Thyroid gland (tissue), 4 donors: ENCODE measurements at regions not wholly inside any gene's neighbourhood (a gene's known extent, or its start where the extent isn't known, plus 50 kb on each side); places are given as distances from the start of the nearest gene placed in this dataset.
"Not testable (repeated sequence)": the region's sequence is repeated elsewhere in the genome, so short reads cannot be mapped to it uniquely, and the experiment has no call there.

ENCODE experiments used
- DNase-seq, 2 donors: peaks; one replicate each; pipeline ENCODE4 v3.0.0-alpha.2; 2019
- H3K27ac ChIP-seq, 3 donors: fragments of 200-600 bp; sonication (generic); 1 replicate in 2 of 3; 2 replicates in 1 of 3; pipeline ENCODE4 v1.5.1; 2016 to 2019; ENCODE audit warnings: mild to moderate bottlenecking in 1 of 3, moderate library complexity in 1 of 3
- H3K27me3 ChIP-seq: fragments of 200-600 bp; sonication (generic); one replicate; pipeline ENCODE4 v1.5.1; 2019
- H3K36me3 ChIP-seq, 2 donors: fragments of 200-600 bp; sonication (generic); one replicate each; pipeline ENCODE4 v1.5.1; 2016 to 2019
- H3K4me1 ChIP-seq, 2 donors: fragments of 200-600 bp; sonication (generic); one replicate each; pipeline ENCODE4 v1.5.1; 2017 to 2019
- H3K4me3 ChIP-seq, 3 donors: fragments of 200-600 bp; sonication (generic); replicated peaks in 1 of 3; 1 replicate in 2 of 3; 2 replicates in 1 of 3; pipeline ENCODE4 v1.5.1; 2016; ENCODE audit warnings: mild to moderate bottlenecking in 1 of 3
- H3K9me3 ChIP-seq: fragments of 200-600 bp; sonication (generic); one replicate; pipeline ENCODE4 v1.5.1; 2017
- CTCF ChIP-seq, 6 experiments: fragments of 200-600 bp in 3 of 6; fragments of 450-650 bp in 3 of 6; sonication (generic) in 3 of 6; IDR thresholded peaks; one replicate each; pipeline ENCODE4 v1.5.1; 2016 to 2019; ENCODE audit warnings: antibody characterized with exemption in 6 of 6, mild to moderate bottlenecking in 2 of 6, inconsistent platforms in 1 of 6, moderate library complexity in 1 of 6
- POLR2A ChIP-seq, 2 donors: fragments of 450-650 bp; IDR thresholded peaks; one replicate each; pipeline ENCODE4 v1.6.1; 2017; ENCODE audit warnings: antibody characterized with exemption in 2 of 2, mild to moderate bottlenecking in 2 of 2, moderate library complexity in 1 of 2
- WGBS, 2 donors: methylation state at CpG; one replicate each; pipeline ENCODE4 v1.1.5; 2017; 5-methylcytosine and 5-hydroxymethylcytosine counted together
- intact Hi-C: fragments of 100-400 bp; cut with DNase I; formaldehyde crosslinking; loops from one replicate; pipeline ENCODE4 v1.15.1; 2023

GRCh38 chr3:79954756-79955155 is 187.0 kb upstream of the ROBO1 start:
- H3K9me3 ChIP-seq = no peaks in the 10 kb centered on the region
- intact Hi-C loops = no loop called here
- 56 to 60% methylated on average over 5 of the region's 5 CpGs for WGBS, 2 donors
- no peaks in the 10 kb centered on the region for H3K36me3 ChIP-seq
- no peak overlapping the region for H3K4me3 ChIP-seq
- H3K4me1 ChIP-seq = no peaks in the 10 kb centered on the region
- no peak overlapping the region for H3K27ac ChIP-seq
- no peaks in the 10 kb centered on the region for H3K27me3 ChIP-seq
- TF ChIP-seq POLR2A (IDR thresholded peaks at IDR 0.05) (no peak), CTCF (IDR thresholded peaks at IDR 0.05) (no peak)
- no peak for DNase-seq

GRCh38 chr3:79953591-79954101 is 185.8 kb upstream of the ROBO1 start:
- WGBS, 2 donors = 78 to 82% methylated on average over 2 of the region's 2 CpGs
- Histone ChIP-seq H3K27me3 (no peaks in the 10 kb centered on the region), H3K4me1 (no peaks in the 10 kb centered on the region), H3K27ac (no peak overlapping the region), H3K9me3 (no peaks in the 10 kb centered on the region), H3K4me3 (no peak overlapping the region), H3K36me3 (no peaks in the 10 kb centered on the region)
- intact Hi-C loops = no loop called here
- no peak for DNase-seq
- TF ChIP-seq POLR2A (IDR thresholded peaks at IDR 0.05) = no peak
- no peak for TF ChIP-seq CTCF (IDR thresholded peaks at IDR 0.05)

GRCh38 chr3:79951426-79951825 is 183.6 kb upstream of the ROBO1 start:
- intact Hi-C loops, H3K9me3 ChIP-seq, H3K4me1 ChIP-seq, H3K4me3 ChIP-seq, H3K36me3 ChIP-seq, DNase-seq, H3K27me3 ChIP-seq, H3K27ac ChIP-seq: not testable (repeated sequence)
- 97% methylated on average over 7 to 22 of the region's 23 CpGs for WGBS, 2 donors

- H3K27ac ChIP-seq = no peak overlapping the region
- no peak for TF ChIP-seq POLR2A (IDR thresholded peaks at IDR 0.05)
- TF ChIP-seq CTCF (IDR thresholded peaks at IDR 0.05) = no peak
- 83 to 90% methylated on average over 2 of the region's 2 CpGs for WGBS, 2 donors
- H3K9me3 ChIP-seq = no peaks in the 10 kb centered on the region
- no peak overlapping the region for H3K4me3 ChIP-seq
- no peak for DNase-seq
- no peaks in the 10 kb centered on the region for H3K4me1 ChIP-seq
- no peaks in the 10 kb centered on the region for H3K27me3 ChIP-seq
- H3K36me3 ChIP-seq = no peaks in the 10 kb centered on the region
- intact Hi-C loops = no loop called here
Observed at GRCh38 chr3:79947957-79948356, 180.2 kb upstream of the ROBO1 start.

GRCh38 chr3:79947469-79947868 is 179.7 kb upstream of the ROBO1 start:
- intact Hi-C loops = no loop called here
- DNase-seq = no peak
- no peaks in the 10 kb centered on the region for H3K36me3 ChIP-seq
- TF ChIP-seq POLR2A (IDR thresholded peaks at IDR 0.05) = no peak
- no peak for TF ChIP-seq CTCF (IDR thresholded peaks at IDR 0.05)
- 93 to 94% methylated on average over 1 of the region's 1 CpG for WGBS, 2 donors
- H3K4me1 ChIP-seq = no peaks in the 10 kb centered on the region
- no peaks in the 10 kb centered on the region for H3K27me3 ChIP-seq
- no peak overlapping the region for H3K4me3 ChIP-seq
- H3K9me3 ChIP-seq = no peaks in the 10 kb centered on the region
- no peak overlapping the region for H3K27ac ChIP-seq

- 50% methylated on average over 1 of the region's 1 CpG for WGBS, 2 donors
- Histone ChIP-seq H3K4me1 (no peaks in the 10 kb centered on the region), H3K4me3 (no peak overlapping the region), H3K36me3 (no peaks in the 10 kb centered on the region), H3K27me3 (no peaks in the 10 kb centered on the region), H3K27ac (no peak overlapping the region), H3K9me3 (no peaks in the 10 kb centered on the region)
- TF ChIP-seq CTCF (IDR thresholded peaks at IDR 0.05) = no peak
- TF ChIP-seq POLR2A (IDR thresholded peaks at IDR 0.05) = no peak
- no peak for DNase-seq
- intact Hi-C loops = no loop called here
Observed at GRCh38 chr3:79937567-79937966, 169.8 kb upstream of the ROBO1 start.
